ENCODE measurements at regions not wholly inside any gene's neighbourhood (a gene's known extent, or its start where the extent isn't known, plus 50 kb on each side); places are given as distances from the start of the nearest gene placed in this dataset.

- no peak overlapping the region for H3K27ac ChIP-seq (ENCODE audit: extremely low read depth, low read depth, low read length)
- no peaks in the 10 kb centered on the region for H3K79me2 ChIP-seq (ENCODE audit: control insufficient read depth, insufficient read depth, low read length)
- 42% methylated on average over 12 of the region's 12 CpGs for WGBS (ENCODE audit: insufficient coverage, low coverage, missing lambda C conversion rate)
- H3K36me3 ChIP-seq (ENCODE audit: control insufficient read depth, insufficient read depth, low read length), result no peaks in the 10 kb centered on the region
- DNase-seq (ENCODE audit: extremely low read depth in 1 of 4, low spot score in 3 of 4), result peak in 1 of 4 experiments; percentile 54
- H4K20me1 ChIP-seq (replicated peaks; ENCODE audit: control insufficient read depth, insufficient read depth, low read length), result no peaks in the 10 kb centered on the region
- FAIRE-seq, result no peak
- no peaks in the 10 kb centered on the region; a peak in 1 of 5 replicates for H3K27me3 ChIP-seq (ENCODE audit: control insufficient read depth in 2 of 2, insufficient read depth in 2 of 2, low read length in 2 of 2)
- ChIA-PET POLR2A (no interaction called here), CTCF (ENCODE audit: low intra/inter-chr PET ratio) (interaction anchor here (0.7 kb wide), 1 partner anchor 92 kb away, joined by 3 read pairs; no protein-coding TSS in a partner anchor)
- no TSS peak for BruUV-seq (replicated peaks)
- H3K4me3 ChIP-seq, result no peak overlapping the region
- peak overlapping the region; percentile 45; the same call in 1 of the 2 replicates for H2AFZ ChIP-seq (ENCODE audit: low read depth, low read length)
- no peak overlapping the region; the same call in 1 of the 2 replicates for H3K4me2 ChIP-seq (ENCODE audit: insufficient read depth, low read length)
- no peak overlapping the region for H3K9ac ChIP-seq (ENCODE audit: insufficient read depth in 1 of 2, low read depth in 2 of 2, low read length in 2 of 2)
- H3K9me1 ChIP-seq (ENCODE audit: control insufficient read depth, insufficient read depth, low read length), result no peaks in the 10 kb centered on the region
- peak; percentile 23; the same call in 2 of the 3 replicates for ATAC-seq
- no peaks in the 10 kb centered on the region; the same call in 1 of the 2 replicates for H3K9me3 ChIP-seq (replicated peaks; ENCODE audit: control insufficient read depth, insufficient read depth, low read depth, low read length)
- intact Hi-C loops (cut with micrococcal nuclease) (no loop called here), in situ Hi-C loops (cut with MboI) (no loop called here)
- peaks cover 24 to 44% of the 10 kb centered on the region in 2 experiments for H3K4me1 ChIP-seq (replicated peaks in 1 of 2; ENCODE audit: control insufficient read depth in 2 of 2, insufficient read depth in 2 of 2, low read length in 2 of 2)
- peak; percentile 93 for TF ChIP-seq ZNF696 (CRISPR knock-in tag; conservative IDR thresholded peaks at IDR 0.05)
- TF ChIP-seq GABPB2 (CRISPR knock-in tag; conservative IDR thresholded peaks at IDR 0.05), result peak; percentile 93
- no peak for TF ChIP-seq ZNF143 (CRISPR knock-in tag; IDR thresholded peaks at IDR 0.05)
- peak; percentile 77 for TF ChIP-seq SNAPC5 (CRISPR knock-in tag; IDR thresholded peaks at IDR 0.05)
- TF ChIP-seq ZNF512 (tag; IDR thresholded peaks at IDR 0.05), result no peak
- peak; percentile 98 for TF ChIP-seq MEF2D (tag; conservative IDR thresholded peaks at IDR 0.05; ENCODE audit: low read depth)
- peak; percentile 51; the same call in 1 of the 2 replicates for TF ChIP-seq TCF3 (CRISPR knock-in tag; IDR thresholded peaks at IDR 0.05)
- peak; percentile 96 for TF ChIP-seq DIDO1 (tag; IDR thresholded peaks at IDR 0.05; ENCODE audit: low read depth)
- TF ChIP-seq ZNF3 (CRISPR knock-in tag; IDR thresholded peaks at IDR 0.05), result peak; percentile 85
- TF ChIP-seq SRSF7 (optimal IDR thresholded peaks at IDR 0.05; ENCODE audit: low read depth, low read length), result no peak
- peak; percentile 100 for TF ChIP-seq ZNF668 (CRISPR knock-in tag; IDR thresholded peaks at IDR 0.05)
- 0 out of 4 replicates have a peak, but pooled peaks of 1 of the 2 experiments have one; percentile 79 for TF ChIP-seq MLX (CRISPR knock-in tag; conservative IDR thresholded peaks at IDR 0.05)
- TF ChIP-seq SP1 (CRISPR knock-in tag; IDR thresholded peaks at IDR 0.05), result no peak
- TF ChIP-seq NFXL1 (CRISPR knock-in tag; IDR thresholded peaks at IDR 0.05), result peak; percentile 99
- TF ChIP-seq NFE2L1 (tag; IDR thresholded peaks at IDR 0.05; ENCODE audit: borderline replicate concordance, low read depth), result peak; percentile 28; the same call in 1 of the 2 replicates
- TF ChIP-seq ID3 (CRISPR knock-in tag; IDR thresholded peaks at IDR 0.05), result peak; percentile 96
- TF ChIP-seq ID3 (tag; IDR thresholded peaks at IDR 0.05), result peak; percentile 100
- TF ChIP-seq SMAD4 (CRISPR knock-in tag; conservative IDR thresholded peaks at IDR 0.05), result peak; percentile 100
- TF ChIP-seq MTA3 (IDR thresholded peaks at IDR 0.05; ENCODE audit: borderline replicate concordance), result 0 out of 2 replicates have a peak, but pooled peaks have one; percentile 50
- TF ChIP-seq ZNF133 (CRISPR knock-in tag; IDR thresholded peaks at IDR 0.05), result peak; percentile 98
These were observed 348.3 kb upstream of the SFSWAP start for GRCh38 chr12:131362291-131363211.
